ENCODE measurements at regions not wholly inside any gene's neighbourhood (a gene's known extent, or its start where the extent isn't known, plus 50 kb on each side); places are given as distances from the start of the nearest gene placed in this dataset.

DNA sequence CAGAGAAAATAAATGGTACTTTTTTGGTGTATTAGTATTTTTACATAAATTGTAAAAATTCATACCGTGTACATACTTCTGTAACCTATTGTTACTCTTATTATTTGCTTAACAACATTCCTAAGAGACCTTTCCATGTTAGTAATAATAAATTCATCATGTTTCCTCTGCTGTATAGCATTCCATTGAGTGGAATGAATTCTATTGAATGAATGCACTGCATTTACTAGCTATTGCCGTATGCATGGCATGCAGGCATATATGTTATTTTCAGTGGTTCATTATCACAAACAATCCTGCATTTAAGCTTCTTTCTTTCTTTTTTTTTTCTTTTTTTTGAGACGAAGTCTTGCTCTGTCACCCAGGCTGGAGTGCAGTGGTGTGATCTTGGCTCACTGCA is 137.6 kb upstream of the TBX3 start:
- no peak for TF ChIP-seq GATA2 (IDR thresholded peaks at IDR 0.05; ENCODE audit: low read depth, low read length)
- TF ChIP-seq GATA3 (IDR thresholded peaks at IDR 0.05; ENCODE audit: low read depth, low read length) = no peak
